PC-9 (cell line): ENCODE measurements at regions not wholly inside any gene's neighbourhood (a gene's known extent, or its start where the extent isn't known, plus 50 kb on each side); places are given as distances from the start of the nearest gene placed in this dataset.

Source experiments
- BruUV-seq: library from RNA; stranded (reverse); fragments of 400-500 nt; replicated peaks from 2 replicates; lab custom pipeline; 2021; lab: Mats Ljungman, UMichigan
- CTCF ChIA-PET: fragments of 300-600 bp; sonication (Branson Sonifier 250); formaldehyde crosslinking; loops from one replicate; lab custom pipeline; 2022; ENCODE audit warnings: antibody characterized with exemption; lab: Charles Lee
- POLR2A ChIA-PET: fragments of 300-600 bp; sonication (Branson Sonifier 250); formaldehyde crosslinking; loops from one replicate; lab custom pipeline; 2022; ENCODE audit warnings: antibody characterized with exemption; ENCODE audit not compliant: unreplicated experiment; lab: Charles Lee
- DNase-seq, 2 experiments: peaks; one replicate each; pipeline versions ENCODE4 v3.0.0 to v3.0.0-alpha.2; 2015 to 2022; ENCODE audit warnings: mixed read lengths in 1 of 2
- H2AFZ ChIP-seq: fragments of 200-600 bp; sonication (generic); 2 replicates; pipeline ENCODE4 v1.8.1; 2017; ENCODE audit warnings: antibody characterized with exemption
- H3F3A ChIP-seq: fragments of 200-600 bp; sonication (generic); 2 replicates; pipeline ENCODE4 v1.8.1; 2017; ENCODE audit warnings: antibody characterized with exemption, mild to moderate bottlenecking, low read depth; ENCODE audit not compliant: insufficient read depth
- H3K27ac ChIP-seq: fragments of 200-600 bp; sonication (generic); 2 replicates; pipeline ENCODE4 v1.6.1; 2016; ENCODE audit warnings: mixed run types
- H3K27me3 ChIP-seq: fragments of 200-600 bp; sonication (generic); 2 replicates; pipeline ENCODE4 v1.6.1; 2016; ENCODE audit warnings: low read depth, mixed run types; ENCODE audit not compliant: insufficient read depth
- H3K36me3 ChIP-seq: fragments of 200-600 bp; sonication (generic); 2 replicates; pipeline ENCODE4 v1.6.1; 2016; ENCODE audit warnings: low read depth, mixed run types
- H3K4me1 ChIP-seq: fragments of 200-600 bp; sonication (generic); replicated peaks from 2 replicates; pipeline ENCODE4 v1.6.1; 2016; ENCODE audit warnings: mixed run types; ENCODE audit not compliant: insufficient read depth
- H3K4me2 ChIP-seq: fragments of 200-600 bp; sonication (generic); 2 replicates; pipeline ENCODE4 v1.6.1; 2017; ENCODE audit warnings: mixed run types
- H3K4me3 ChIP-seq: fragments of 200-600 bp; sonication (generic); 2 replicates; pipeline ENCODE4 v1.6.1; 2016; ENCODE audit warnings: mixed run types
- H3K79me2 ChIP-seq: fragments of 200-600 bp; sonication (generic); 2 replicates; pipeline ENCODE4 v1.6.1; 2017; ENCODE audit warnings: low read depth, mixed run types
- H3K9me2 ChIP-seq: fragments of 200-600 bp; sonication (generic); 2 replicates; pipeline ENCODE4 v1.8.1; 2017; ENCODE audit warnings: mild to moderate bottlenecking; ENCODE audit not compliant: insufficient read depth
- H3K9me3 ChIP-seq: fragments of 200-600 bp; sonication (generic); 2 replicates; pipeline ENCODE4 v1.8.1; 2016; ENCODE audit warnings: low read depth; ENCODE audit not compliant: insufficient read depth
- H4K20me1 ChIP-seq: fragments of 200-600 bp; sonication (generic); 2 replicates; pipeline ENCODE4 v1.8.1; 2017; ENCODE audit not compliant: insufficient read depth
- EZH2 ChIP-seq: fragments of 200-600 bp; sonication (generic); IDR thresholded peaks from 2 replicates; pipeline ENCODE4 v1.8.0; 2017; ENCODE audit warnings: antibody characterized with exemption, low read depth
- intact Hi-C: fragments of 100-400 bp; cut with micrococcal nuclease; formaldehyde crosslinking; loops from one replicate; pipeline ENCODE4 v1.10.0; 2022; ENCODE audit not compliant: unreplicated experiment
- TF ChIP-seq, protein P1 (sequence below): fragments of 200-600 bp; sonication (generic); conservative IDR thresholded peaks from 2 replicates; pipeline ENCODE4 v1.6.1; 2017; ENCODE audit warnings: mixed run types, antibody characterized with exemption, mild to moderate bottlenecking, moderate library complexity

DNA sequence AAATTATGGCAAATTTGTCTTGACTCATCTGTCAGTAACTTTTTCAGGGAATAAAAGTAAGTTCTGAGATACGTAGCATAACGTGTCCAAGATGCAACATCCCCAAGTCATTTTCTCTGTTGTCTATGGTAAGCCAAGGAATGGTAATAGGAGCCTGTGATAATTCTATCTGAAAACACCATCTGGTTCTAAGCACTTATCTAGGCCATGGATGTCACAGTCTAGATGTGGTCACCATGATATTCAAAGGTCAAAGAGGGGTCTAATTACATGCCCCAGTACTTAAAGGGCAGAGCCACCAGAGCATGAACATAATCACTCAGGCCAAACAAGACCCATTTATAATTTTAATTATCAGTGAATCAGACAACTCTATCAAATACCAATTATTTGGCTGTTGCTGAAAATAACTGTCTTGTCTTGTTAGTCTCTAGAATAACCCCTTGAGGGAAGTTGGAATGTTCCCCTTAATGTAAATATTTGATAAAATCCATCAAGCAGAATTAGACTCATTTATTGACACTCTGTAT is 225.1 kb upstream of the MPPED2 start:
- no peak overlapping the region for H3K4me2 ChIP-seq
- intact Hi-C loops = loop anchor here (10.0 kb wide), 1 partner anchor 64 kb away; no protein-coding TSS in a partner anchor
- H3K27me3 ChIP-seq = no peaks in the 10 kb centered on the region
- no peaks in the 10 kb centered on the region for H3F3A ChIP-seq
- BruUV-seq = no TSS peak
- ChIA-PET CTCF (no interaction called here), POLR2A (no interaction called here)
- H3K4me3 ChIP-seq = no peak overlapping the region
- no peaks in the 10 kb centered on the region for H4K20me1 ChIP-seq
- H3K27ac ChIP-seq = no peak overlapping the region
- no peaks in the 10 kb centered on the region for H3K79me2 ChIP-seq
- H3K4me1 ChIP-seq = no peaks in the 10 kb centered on the region
- no peaks in the 10 kb centered on the region for H3K9me2 ChIP-seq
- no peaks in the 10 kb centered on the region for H3K36me3 ChIP-seq
- DNase-seq = no peak
- TF ChIP-seq, protein P1, sequence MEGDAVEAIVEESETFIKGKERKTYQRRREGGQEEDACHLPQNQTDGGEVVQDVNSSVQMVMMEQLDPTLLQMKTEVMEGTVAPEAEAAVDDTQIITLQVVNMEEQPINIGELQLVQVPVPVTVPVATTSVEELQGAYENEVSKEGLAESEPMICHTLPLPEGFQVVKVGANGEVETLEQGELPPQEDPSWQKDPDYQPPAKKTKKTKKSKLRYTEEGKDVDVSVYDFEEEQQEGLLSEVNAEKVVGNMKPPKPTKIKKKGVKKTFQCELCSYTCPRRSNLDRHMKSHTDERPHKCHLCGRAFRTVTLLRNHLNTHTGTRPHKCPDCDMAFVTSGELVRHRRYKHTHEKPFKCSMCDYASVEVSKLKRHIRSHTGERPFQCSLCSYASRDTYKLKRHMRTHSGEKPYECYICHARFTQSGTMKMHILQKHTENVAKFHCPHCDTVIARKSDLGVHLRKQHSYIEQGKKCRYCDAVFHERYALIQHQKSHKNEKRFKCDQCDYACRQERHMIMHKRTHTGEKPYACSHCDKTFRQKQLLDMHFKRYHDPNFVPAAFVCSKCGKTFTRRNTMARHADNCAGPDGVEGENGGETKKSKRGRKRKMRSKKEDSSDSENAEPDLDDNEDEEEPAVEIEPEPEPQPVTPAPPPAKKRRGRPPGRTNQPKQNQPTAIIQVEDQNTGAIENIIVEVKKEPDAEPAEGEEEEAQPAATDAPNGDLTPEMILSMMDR = no peak
- no peak for TF ChIP-seq EZH2
- H2AFZ ChIP-seq = no peak overlapping the region
- H3K9me3 ChIP-seq = no peaks in the 10 kb centered on the region

DNA sequence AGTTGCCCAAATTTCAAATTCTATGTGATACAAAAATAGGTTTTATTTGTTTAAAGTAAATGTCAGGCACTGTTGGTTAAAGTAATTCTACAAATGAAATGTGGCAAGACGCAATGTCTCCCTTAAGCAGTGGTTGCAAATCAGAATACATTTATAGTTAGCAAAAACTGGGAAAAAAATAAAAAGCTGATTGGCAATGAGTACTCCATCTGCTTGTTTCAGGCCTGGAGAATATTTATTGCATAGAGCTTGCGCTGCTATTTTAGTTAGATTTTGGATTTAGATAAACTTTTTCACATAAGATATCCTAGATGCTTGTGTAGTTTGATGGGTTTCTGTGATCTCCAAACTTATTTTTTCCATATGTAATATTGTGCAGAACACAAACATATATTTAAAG is 224.0 kb upstream of the MPPED2 start:
- ChIA-PET CTCF (no interaction called here), POLR2A (no interaction called here)
- intact Hi-C loops = loop anchor here (10.0 kb wide), 1 partner anchor 65 kb away; no protein-coding TSS in a partner anchor
- no peak overlapping the region for H3K27ac ChIP-seq
- no peak overlapping the region for H3K4me3 ChIP-seq
- no peak overlapping the region for H3K4me2 ChIP-seq
- H4K20me1 ChIP-seq = no peaks in the 10 kb centered on the region
- no peak for DNase-seq
- no peaks in the 10 kb centered on the region for H3K9me3 ChIP-seq
- H3K4me1 ChIP-seq = no peaks in the 10 kb centered on the region
- no peaks in the 10 kb centered on the region for H3F3A ChIP-seq
- H3K27me3 ChIP-seq = no peaks in the 10 kb centered on the region
- H3K36me3 ChIP-seq = no peaks in the 10 kb centered on the region
- TF ChIP-seq, protein P1 = no peak
- TF ChIP-seq EZH2 = no peak
- H3K9me2 ChIP-seq = no peaks in the 10 kb centered on the region
- H2AFZ ChIP-seq = no peak overlapping the region
- no TSS peak for BruUV-seq
- no peaks in the 10 kb centered on the region for H3K79me2 ChIP-seq

DNA sequence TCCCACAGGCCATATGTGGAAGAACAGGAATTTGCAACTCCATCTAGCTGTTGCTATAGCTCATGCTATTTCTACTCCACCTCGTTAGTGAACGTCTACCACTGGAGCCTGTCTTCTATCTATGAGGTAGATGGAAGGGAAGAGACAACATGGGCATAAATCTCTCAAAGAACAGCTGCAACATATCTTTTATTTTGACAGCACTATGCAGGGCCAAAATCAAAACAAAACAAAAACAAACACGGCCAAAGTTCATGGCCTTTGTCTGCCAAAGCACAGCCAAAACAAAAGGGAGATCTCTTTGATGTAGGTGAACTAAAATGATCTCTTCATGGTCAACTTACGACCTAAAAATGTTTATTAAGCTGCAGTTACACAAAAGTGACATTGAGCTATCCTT is 215.2 kb upstream of the MPPED2 start:
- Histone ChIP-seq H3K27ac (no peak overlapping the region), H3K9me3 (no peaks in the 10 kb centered on the region), H3K4me2 (no peak overlapping the region), H3F3A (no peaks in the 10 kb centered on the region), H3K36me3 (no peaks in the 10 kb centered on the region), H3K4me1 (no peaks in the 10 kb centered on the region), H3K79me2 (no peaks in the 10 kb centered on the region), H2AFZ (no peak overlapping the region), H3K9me2 (no peaks in the 10 kb centered on the region), H4K20me1 (no peaks in the 10 kb centered on the region), H3K4me3 (no peak overlapping the region), H3K27me3 (no peaks in the 10 kb centered on the region)
- BruUV-seq = no TSS peak
- intact Hi-C loops = no loop called here
- no peak for DNase-seq
- ChIA-PET POLR2A (no interaction called here), CTCF (no interaction called here)
- no peak for TF ChIP-seq EZH2
- TF ChIP-seq, protein P1 = no peak
